PC-9 (cell line): ENCODE measurements at regions not wholly inside any gene's neighbourhood (a gene's known extent, or its start where the extent isn't known, plus 50 kb on each side); places are given as distances from the start of the nearest gene placed in this dataset.

ENCODE experiments used
- CTCF ChIP-seq: fragments of 200-600 bp; sonication (generic); conservative IDR thresholded peaks from 2 replicates; pipeline ENCODE4 v1.6.1; 2017; ENCODE audit warnings: mixed run types, antibody characterized with exemption, mild to moderate bottlenecking, moderate library complexity
- EZH2 ChIP-seq: fragments of 200-600 bp; sonication (generic); IDR thresholded peaks from 2 replicates; pipeline ENCODE4 v1.8.0; 2017; ENCODE audit warnings: antibody characterized with exemption, low read depth

- no peak for TF ChIP-seq CTCF
- TF ChIP-seq EZH2: no peak
Observed at GRCh38 chr20:63084563-63084927, 77.8 kb upstream of the BHLHE23 start.
